MCF 10A (cell line): ENCODE measurements at regions not wholly inside any gene's neighbourhood (a gene's known extent, or its start where the extent isn't known, plus 50 kb on each side); places are given as distances from the start of the nearest gene placed in this dataset.
"Not testable (repeated sequence)": the region's sequence is repeated elsewhere in the genome, so short reads cannot be mapped to it uniquely, and the experiment has no call there.

Experiments used
- BruUV-seq: library from RNA; stranded (reverse); fragments of 400-500 nt; replicated peaks from 2 replicates; lab custom pipeline; 2021; lab: Mats Ljungman, UMichigan
- CTCF ChIA-PET: fragments of 300-600 bp; sonication (Branson Sonifier 250); formaldehyde crosslinking; extraction: SDS; loops from one replicate; lab custom pipeline; 2021; ENCODE audit warnings: antibody characterized with exemption, inconsistent platforms; lab: Yijun Ruan, JAX
- POLR2A ChIA-PET: fragments of 300-600, 350-650 bp; sonication (Branson Sonifier 250); formaldehyde crosslinking; extraction: SDS; loops from one replicate; lab custom pipeline; 2020; ENCODE audit warnings: antibody characterized with exemption, inconsistent platforms; lab: Yijun Ruan, JAX
- DNase-seq: peaks from one replicate; pipeline ENCODE4 v3.0.0-alpha.2; 2018; ENCODE audit not compliant: unreplicated experiment
- H3K27ac Mint-ChIP-seq: one replicate; pipeline ENCODE4 v1.8.0; 2022; ENCODE audit warnings: mild to moderate bottlenecking, low read depth, mixed read lengths; ENCODE audit not compliant: unreplicated experiment
- H3K27me3 Mint-ChIP-seq: one replicate; pipeline ENCODE4 v1.8.0; 2022; ENCODE audit warnings: mixed read lengths; ENCODE audit not compliant: insufficient read depth, unreplicated experiment
- H3K36me3 Mint-ChIP-seq: one replicate; pipeline ENCODE4 v1.8.0; 2022; ENCODE audit warnings: mild to moderate bottlenecking, moderate library complexity, mixed read lengths; ENCODE audit not compliant: insufficient read depth, unreplicated experiment
- H3K4me1 Mint-ChIP-seq: one replicate; pipeline ENCODE4 v1.8.0; 2022; ENCODE audit warnings: mixed read lengths; ENCODE audit not compliant: insufficient read depth, unreplicated experiment
- H3K4me3 Mint-ChIP-seq: one replicate; pipeline ENCODE4 v1.8.0; 2022; ENCODE audit warnings: mild to moderate bottlenecking, moderate library complexity, mixed read lengths; ENCODE audit not compliant: unreplicated experiment
- H3K9me3 Mint-ChIP-seq: one replicate; pipeline ENCODE4 v1.8.0; 2022; ENCODE audit warnings: mixed read lengths; ENCODE audit not compliant: unreplicated experiment
- intact Hi-C: fragments of 100-400 bp; cut with micrococcal nuclease; formaldehyde crosslinking; loops from 2 replicates; pipeline ENCODE4 v1.14.1; 2022
- TF ChIP-seq, protein P1 (sequence below): fragments of 200-600 bp; IDR thresholded peaks from one replicate; pipeline ENCODE4 v1.8.0; 2022; ENCODE audit warnings: antibody characterized with exemption, mild to moderate bottlenecking; ENCODE audit not compliant: unreplicated experiment

DNA sequence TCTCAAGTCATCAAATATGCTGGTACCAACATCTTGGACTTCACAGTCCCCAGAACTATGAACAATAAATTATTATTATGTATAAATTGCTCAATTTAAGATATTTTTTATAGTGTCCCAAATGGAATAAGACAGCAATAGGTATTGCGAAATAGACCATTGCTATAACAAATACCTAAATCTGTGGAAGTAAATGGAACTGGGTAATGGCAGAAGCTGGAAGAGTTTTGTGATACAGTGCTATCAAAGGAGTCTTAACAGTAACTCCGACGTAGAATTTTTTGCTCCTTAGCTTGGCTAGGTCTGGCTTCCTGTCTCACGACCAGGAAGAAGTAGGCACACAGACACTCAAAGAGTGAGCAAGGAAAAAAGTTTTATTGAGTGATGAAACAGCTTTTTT lies 1791.5 kb downstream of the PLA2G4A start:
- Mint-ChIP-seq H3K9me3 (no peaks in the 10 kb centered on the region), H3K27ac (no peak overlapping the region), H3K36me3 (no peaks in the 10 kb centered on the region), H3K4me3 (no peak overlapping the region), H3K4me1 (no peaks in the 10 kb centered on the region), H3K27me3 (no peaks in the 10 kb centered on the region)
- CTCF ChIA-PET, result interaction anchor here (0.6 to 0.7 kb wide), 2 partner anchors 9 to 753 kb away, joined by 3 to 4 read pairs; no protein-coding TSS in a partner anchor
- POLR2A ChIA-PET, result no interaction called here
- no TSS peak for BruUV-seq
- TF ChIP-seq, protein P1, sequence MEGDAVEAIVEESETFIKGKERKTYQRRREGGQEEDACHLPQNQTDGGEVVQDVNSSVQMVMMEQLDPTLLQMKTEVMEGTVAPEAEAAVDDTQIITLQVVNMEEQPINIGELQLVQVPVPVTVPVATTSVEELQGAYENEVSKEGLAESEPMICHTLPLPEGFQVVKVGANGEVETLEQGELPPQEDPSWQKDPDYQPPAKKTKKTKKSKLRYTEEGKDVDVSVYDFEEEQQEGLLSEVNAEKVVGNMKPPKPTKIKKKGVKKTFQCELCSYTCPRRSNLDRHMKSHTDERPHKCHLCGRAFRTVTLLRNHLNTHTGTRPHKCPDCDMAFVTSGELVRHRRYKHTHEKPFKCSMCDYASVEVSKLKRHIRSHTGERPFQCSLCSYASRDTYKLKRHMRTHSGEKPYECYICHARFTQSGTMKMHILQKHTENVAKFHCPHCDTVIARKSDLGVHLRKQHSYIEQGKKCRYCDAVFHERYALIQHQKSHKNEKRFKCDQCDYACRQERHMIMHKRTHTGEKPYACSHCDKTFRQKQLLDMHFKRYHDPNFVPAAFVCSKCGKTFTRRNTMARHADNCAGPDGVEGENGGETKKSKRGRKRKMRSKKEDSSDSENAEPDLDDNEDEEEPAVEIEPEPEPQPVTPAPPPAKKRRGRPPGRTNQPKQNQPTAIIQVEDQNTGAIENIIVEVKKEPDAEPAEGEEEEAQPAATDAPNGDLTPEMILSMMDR, result no peak
- intact Hi-C loops, result no loop called here
- no peak for DNase-seq

DNA sequence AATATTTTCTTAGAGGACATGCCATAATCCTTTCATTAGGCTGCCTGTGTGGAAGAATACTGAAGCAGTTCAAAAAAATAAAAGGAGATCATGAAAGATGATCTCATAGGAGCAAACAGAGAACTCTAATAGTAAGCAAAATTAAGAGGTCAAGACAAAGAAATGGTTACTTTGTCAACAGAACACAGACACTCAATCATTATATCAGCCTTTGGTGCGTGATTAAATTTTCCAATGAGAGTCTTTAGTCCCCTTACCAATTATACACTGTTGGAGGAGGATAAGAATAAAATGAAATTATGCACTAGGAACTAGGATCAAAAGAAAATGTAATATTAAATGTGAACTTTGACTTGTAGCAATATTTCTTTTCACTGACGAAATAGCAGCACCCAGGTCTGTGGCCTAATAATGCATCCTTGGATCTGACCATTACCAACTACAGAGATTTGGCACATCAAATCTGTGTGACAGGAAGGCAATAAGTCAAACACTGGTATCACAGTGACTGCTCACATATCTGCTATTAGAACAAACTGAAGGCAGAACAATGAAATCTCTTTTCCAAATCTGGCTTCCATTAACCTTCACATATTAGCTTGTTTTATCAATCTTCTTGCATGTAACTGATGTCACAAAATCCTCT lies 1812.9 kb downstream of the PLA2G4A start:
- ChIA-PET CTCF (no interaction called here), POLR2A (no interaction called here)
- Mint-ChIP-seq H3K27me3 (no peaks in the 10 kb centered on the region), H3K4me1 (no peaks in the 10 kb centered on the region), H3K9me3 (no peaks in the 10 kb centered on the region), H3K36me3 (no peaks in the 10 kb centered on the region), H3K4me3 (no peak overlapping the region), H3K27ac (no peak overlapping the region)
- no TSS peak for BruUV-seq
- TF ChIP-seq, protein P1, result no peak
- intact Hi-C loops, result no loop called here
- DNase-seq, result no peak

DNA sequence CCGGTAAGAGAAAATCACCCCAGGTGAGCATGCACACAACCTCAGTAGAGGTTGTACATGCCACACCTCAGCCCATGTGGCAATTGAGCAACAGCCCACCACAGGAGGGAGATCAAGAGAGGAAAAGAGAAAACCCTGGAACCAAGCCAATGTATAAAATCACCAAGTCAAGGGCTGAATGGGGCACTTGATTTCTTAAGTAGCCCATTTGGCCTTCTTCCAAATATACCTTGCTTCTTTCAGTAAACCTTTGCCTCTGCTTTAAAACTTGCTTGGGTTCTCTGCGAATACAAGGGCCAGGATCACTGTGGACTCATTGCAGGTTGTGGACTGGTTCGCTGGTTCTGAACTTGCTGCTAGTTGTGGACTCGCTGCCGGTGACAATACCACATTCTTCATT lies 1814.0 kb downstream of the PLA2G4A start:
- no TSS peak for BruUV-seq
- TF ChIP-seq, protein P1, result no peak
- H3K9me3 Mint-ChIP-seq, result no peaks in the 10 kb centered on the region
- no peak overlapping the region for H3K4me3 Mint-ChIP-seq
- no peaks in the 10 kb centered on the region for H3K36me3 Mint-ChIP-seq
- ChIA-PET POLR2A (no interaction called here), CTCF (no interaction called here)
- no peak overlapping the region for H3K27ac Mint-ChIP-seq
- no peaks in the 10 kb centered on the region for H3K4me1 Mint-ChIP-seq
- DNase-seq, result peak; percentile 24
- no peaks in the 10 kb centered on the region for H3K27me3 Mint-ChIP-seq
- intact Hi-C loops, result no loop called here

DNA sequence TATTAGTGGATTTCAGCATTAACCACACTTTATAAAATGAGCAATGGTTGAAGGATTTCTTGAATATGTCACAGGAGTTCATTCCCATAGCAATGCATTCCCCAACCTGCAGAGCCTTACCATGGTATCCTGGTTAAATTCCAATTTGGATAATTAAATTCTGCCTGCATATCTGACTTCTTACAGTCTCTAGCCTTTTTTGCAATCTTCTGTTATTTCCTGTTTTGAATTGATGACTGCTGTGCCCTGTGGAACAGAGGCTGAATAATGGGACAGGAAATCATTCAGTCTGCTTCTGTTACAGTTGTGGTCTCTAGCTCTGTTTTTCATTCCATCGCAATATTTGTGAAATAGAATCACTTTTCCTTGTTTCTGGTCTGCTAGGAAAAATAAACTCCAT lies 1823.9 kb downstream of the PLA2G4A start:
- no peak for DNase-seq

DNA sequence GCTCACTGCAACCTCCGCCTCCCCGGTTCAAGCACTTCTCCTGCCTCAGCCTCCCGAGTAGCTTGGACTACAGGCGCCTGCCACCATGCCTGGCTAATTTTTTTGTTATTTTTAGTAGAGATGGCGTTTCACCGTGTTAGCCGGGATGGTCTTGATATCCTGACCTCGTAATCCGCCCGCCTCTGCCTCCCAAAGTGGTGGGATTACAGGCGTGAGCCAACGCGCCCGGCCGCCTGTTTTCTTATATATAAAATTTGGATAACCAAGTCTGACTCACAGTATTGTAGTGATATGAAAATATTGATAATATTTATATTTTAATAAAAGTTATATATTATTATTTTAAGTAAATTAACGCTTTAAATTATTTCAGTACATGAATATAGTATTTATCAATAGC lies 1821.7 kb downstream of the BRINP3 start:
- DNase-seq, H3K9me3 Mint-ChIP-seq, BruUV-seq, H3K36me3 Mint-ChIP-seq, H3K4me3 Mint-ChIP-seq, H3K27me3 Mint-ChIP-seq, POLR2A ChIA-PET, H3K4me1 Mint-ChIP-seq, intact Hi-C loops, H3K27ac Mint-ChIP-seq: not testable (repeated sequence)
- CTCF ChIA-PET, result interaction anchor here (0.7 kb wide), 1 partner anchor 16 kb away, joined by 3 read pairs; no protein-coding TSS in a partner anchor

More for the DNA sequence above, 1823.9 kb downstream of the PLA2G4A start:
- ChIA-PET POLR2A (no interaction called here), CTCF (interaction anchor here (0.6 kb wide), 1 partner anchor 1601 kb away, joined by 3 read pairs; no protein-coding TSS in a partner anchor)
- intact Hi-C loops, result no loop called here
- H3K4me1 Mint-ChIP-seq, result no peaks in the 10 kb centered on the region
- H3K27ac Mint-ChIP-seq, result no peak overlapping the region
- TF ChIP-seq, protein P1, result no peak
- no peak overlapping the region for H3K4me3 Mint-ChIP-seq
- H3K9me3 Mint-ChIP-seq, result peaks cover 6% of the 10 kb centered on the region
- H3K36me3 Mint-ChIP-seq, result no peaks in the 10 kb centered on the region
- no peaks in the 10 kb centered on the region for H3K27me3 Mint-ChIP-seq
- no TSS peak for BruUV-seq
